AG04449 (cell line): ENCODE measurements at regions not wholly inside any gene's neighbourhood (a gene's known extent, or its start where the extent isn't known, plus 50 kb on each side); places are given as distances from the start of the nearest gene placed in this dataset.

Source experiments
- CTCF ChIA-PET: fragments of 350-600 bp; formaldehyde crosslinking; extraction: SDS; loops from one replicate; lab custom pipeline; 2021; ENCODE audit warnings: antibody characterized with exemption; lab: Yijun Ruan, JAX
- POLR2A ChIA-PET: fragments of 400-600, 350-600 bp; formaldehyde crosslinking; extraction: SDS; loops from one replicate; lab custom pipeline; 2020; ENCODE audit warnings: antibody characterized with exemption, inconsistent platforms; lab: Yijun Ruan, JAX
- DNase-seq: peaks from one replicate; pipeline ENCODE4 v3.0.0-alpha.2; 2010; ENCODE audit warnings: low read depth, low spot score
- H3K4me3 ChIP-seq: 2 replicates; pipeline ENCODE4 v1.5.1; 2011; ENCODE audit warnings: low read depth, mild to moderate bottlenecking, control low read depth, low read length
- CTCF ChIP-seq: IDR thresholded peaks from one replicate; pipeline ENCODE4 v1.5.1; 2011; ENCODE audit warnings: mild to moderate bottlenecking, moderate library complexity, low read length, control low read depth, inconsistent platforms; ENCODE audit not compliant: insufficient read depth; ENCODE audit errors: missing control alignments

- POLR2A ChIA-PET = no interaction called here
- TF ChIP-seq CTCF = no peak
- H3K4me3 ChIP-seq = no peak overlapping the region
- DNase-seq = no peak
- CTCF ChIA-PET = no interaction called here
These were observed 338.1 kb upstream of the NEGR1 start for GRCh38 chr1:72620453-72620852.

GRCh38 chr1:72606216-72606810, 324.0 kb upstream of the NEGR1 start:
- ChIA-PET CTCF (interaction anchor here (1.3 kb wide), 1 partner anchor 17 kb away, joined by 6 read pairs; no protein-coding TSS in a partner anchor), POLR2A (no interaction called here)
- no peak for TF ChIP-seq CTCF
- H3K4me3 ChIP-seq = no peak overlapping the region
- no peak for DNase-seq

- ChIA-PET CTCF (interaction anchor here (0.9 kb wide), 1 partner anchor 22 kb away, joined by 5 read pairs; no protein-coding TSS in a partner anchor), POLR2A (no interaction called here)
- DNase-seq = no peak
- H3K4me3 ChIP-seq = no peak overlapping the region
- no peak for TF ChIP-seq CTCF
These were observed 318.8 kb upstream of the NEGR1 start for GRCh38 chr1:72601035-72601674.

GRCh38 chr1:72586023-72586685, 303.8 kb upstream of the NEGR1 start:
- TF ChIP-seq CTCF = no peak
- POLR2A ChIA-PET = no interaction called here
- CTCF ChIA-PET = interaction anchor here (1.4 kb wide), 1 partner anchor 43 kb away, joined by 4 read pairs; no protein-coding TSS in a partner anchor
- no peak overlapping the region for H3K4me3 ChIP-seq
- DNase-seq = no peak

GRCh38 chr1:72579629-72580028, 297.3 kb upstream of the NEGR1 start:
- POLR2A ChIA-PET = no interaction called here
- no peak for TF ChIP-seq CTCF
- CTCF ChIA-PET = interaction anchor here (2.4 kb wide), 1 partner anchor 15 kb away, joined by 5 read pairs; no protein-coding TSS in a partner anchor
- no peak for DNase-seq
- H3K4me3 ChIP-seq = no peak overlapping the region

- ChIA-PET CTCF (interaction anchor here (1.2 kb wide), 1 partner anchor 14 kb away, joined by 4 read pairs; no protein-coding TSS in a partner anchor), POLR2A (no interaction called here)
These were observed 288.5 kb upstream of the NEGR1 start for GRCh38 chr1:72570815-72571214.

More at GRCh38 chr1:72570815-72571214, 288.5 kb upstream of the NEGR1 start:
- TF ChIP-seq CTCF = no peak
- no peak for DNase-seq
- H3K4me3 ChIP-seq = no peak overlapping the region
